ENCODE measurements at regions not wholly inside any gene's neighbourhood (a gene's known extent, or its start where the extent isn't known, plus 50 kb on each side); places are given as distances from the start of the nearest gene placed in this dataset.

GRCh38 chr15:97101572-97101971 is 771.1 kb downstream of the NR2F2 start:
- TF ChIP-seq POLR2A (IDR thresholded peaks at IDR 0.05) (no peak), CTCF (IDR thresholded peaks at IDR 0.05) (no peak)
